Fibroblast of skin of right biceps (primary cell): ENCODE measurements at regions not wholly inside any gene's neighbourhood (a gene's known extent, or its start where the extent isn't known, plus 50 kb on each side); places are given as distances from the start of the nearest gene placed in this dataset.
"Not testable (repeated sequence)": the region's sequence is repeated elsewhere in the genome, so short reads cannot be mapped to it uniquely, and the experiment has no call there.

Source experiments
- DNase-seq: peaks from one replicate; pipeline ENCODE4 v3.0.0-alpha.2; 2013

DNA sequence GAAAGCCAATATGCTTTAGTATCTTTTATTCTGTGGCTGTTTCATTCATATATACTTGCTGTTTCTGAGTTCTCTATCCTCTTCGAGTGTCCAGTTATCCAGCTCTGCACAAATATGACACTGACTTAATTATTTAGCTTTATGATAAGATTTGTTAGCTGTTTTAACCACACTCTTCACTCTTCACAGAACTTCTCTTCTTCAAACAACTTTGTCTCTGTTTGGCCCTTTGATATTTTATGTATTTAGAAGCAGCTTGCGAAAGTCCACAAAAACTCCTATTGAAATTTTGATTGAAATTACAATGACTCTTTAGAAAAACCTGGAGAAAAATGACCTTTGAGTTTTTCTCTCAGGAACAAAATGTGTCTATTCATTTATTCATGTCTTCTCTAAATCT is 407.0 kb downstream of the CPS1 start:
- no peak for DNase-seq

DNA sequence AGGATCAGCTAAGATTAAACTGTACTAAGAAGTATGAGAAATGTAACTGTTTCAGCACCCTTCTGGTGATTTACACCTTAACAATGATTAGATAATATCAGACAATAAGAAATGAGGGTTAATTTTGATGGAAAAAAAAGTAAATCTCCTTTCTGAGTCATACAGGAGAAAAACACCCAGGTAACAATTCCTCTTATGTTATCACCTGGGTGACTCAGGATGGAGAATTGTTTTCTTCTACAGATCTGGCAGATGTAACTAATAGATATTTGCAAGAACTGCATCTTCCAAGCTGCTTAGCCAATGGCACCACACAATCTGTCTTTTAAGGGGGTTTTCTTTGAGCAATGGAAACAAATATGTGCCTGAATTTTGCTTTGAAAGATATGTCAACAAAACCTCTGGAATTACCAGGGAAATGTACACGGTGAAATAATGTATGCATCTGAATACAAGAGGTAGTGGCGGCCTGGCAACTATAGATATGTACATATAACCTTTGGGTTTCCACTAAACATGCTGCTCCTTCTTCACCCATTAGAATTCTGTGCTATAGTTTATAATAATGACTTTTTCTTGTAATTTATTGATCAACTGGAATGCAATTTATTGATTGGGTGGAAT is 407.9 kb downstream of the CPS1 start:
- no peak for DNase-seq

DNA sequence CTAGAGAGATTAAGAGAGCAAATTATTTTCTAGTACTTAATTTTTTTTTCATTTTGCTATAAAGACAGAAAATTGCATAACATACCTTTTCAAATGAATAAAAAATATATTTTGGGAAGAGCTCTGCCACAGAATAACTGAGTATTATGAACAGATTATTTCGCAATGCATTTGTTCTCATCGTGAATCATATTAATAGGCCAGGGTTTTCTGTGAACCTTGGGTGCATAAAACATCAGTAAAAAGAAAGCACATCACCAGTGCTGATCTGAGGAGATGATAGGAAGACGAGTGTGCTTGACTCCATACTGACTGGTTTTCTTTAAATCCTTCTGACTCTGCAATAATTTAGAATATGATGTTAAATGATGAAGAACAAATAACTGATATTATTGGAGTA is 409.1 kb downstream of the CPS1 start:
- no peak for DNase-seq

DNA sequence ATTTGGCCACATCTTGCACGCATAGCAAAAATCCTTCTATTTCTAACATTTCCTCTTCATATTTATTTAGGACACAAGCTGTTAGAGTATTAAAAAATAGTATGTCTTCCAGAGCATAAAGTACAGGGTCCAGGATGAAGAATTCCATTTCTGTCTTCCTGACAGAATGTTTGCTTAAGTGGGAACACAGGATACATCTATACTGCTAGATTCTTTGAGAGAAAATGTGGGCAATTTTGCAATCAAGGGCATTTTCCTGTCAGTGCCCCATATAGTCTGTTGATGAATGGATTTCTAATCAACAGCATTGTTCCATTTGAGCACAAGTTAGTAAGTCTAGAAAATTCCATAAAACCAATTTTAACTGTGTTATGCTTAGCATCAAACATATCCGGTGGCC is 409.9 kb downstream of the CPS1 start:
- DNase-seq, result no peak

DNA sequence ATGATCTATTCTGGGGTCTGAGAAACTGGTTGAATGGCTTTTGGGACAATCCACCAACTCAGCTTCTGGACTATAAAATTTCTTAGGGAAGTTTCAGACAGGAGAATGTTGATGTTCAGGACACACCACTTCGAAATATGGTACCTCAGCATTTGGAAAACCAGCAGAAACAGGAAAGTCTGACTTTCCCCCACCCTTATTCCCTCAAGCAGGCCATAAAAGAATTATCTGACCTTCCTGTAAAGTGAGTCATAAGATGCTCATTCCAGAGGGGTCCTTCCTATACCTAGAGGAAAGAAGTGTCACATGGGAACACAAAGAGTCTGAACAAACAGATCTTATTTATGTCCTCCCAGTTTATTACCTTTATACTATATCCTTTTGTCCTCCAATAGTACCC is 415.0 kb downstream of the CPS1 start:
- DNase-seq, result no peak

DNA sequence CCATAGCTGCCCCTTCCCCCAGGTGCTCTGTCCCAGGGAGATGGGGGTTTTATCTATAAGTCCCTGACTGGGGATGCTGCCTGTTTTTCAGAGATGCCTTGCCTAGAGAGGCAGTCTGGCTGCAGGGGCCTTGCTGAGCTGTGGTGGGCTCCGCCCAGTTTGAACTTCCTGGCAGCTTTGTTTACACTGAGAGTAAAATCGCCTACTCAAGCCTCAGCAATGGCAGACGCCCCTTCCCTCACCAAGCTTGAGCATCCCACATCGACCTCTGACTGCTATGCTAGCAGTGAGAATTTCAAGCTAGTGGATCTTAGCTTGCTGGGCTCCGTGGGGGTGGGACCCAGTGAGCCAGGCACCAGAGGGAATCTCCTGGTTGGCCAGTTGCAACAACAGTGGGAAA is 430.4 kb downstream of the CPS1 start:
- not testable (repeated sequence) for DNase-seq

DNA sequence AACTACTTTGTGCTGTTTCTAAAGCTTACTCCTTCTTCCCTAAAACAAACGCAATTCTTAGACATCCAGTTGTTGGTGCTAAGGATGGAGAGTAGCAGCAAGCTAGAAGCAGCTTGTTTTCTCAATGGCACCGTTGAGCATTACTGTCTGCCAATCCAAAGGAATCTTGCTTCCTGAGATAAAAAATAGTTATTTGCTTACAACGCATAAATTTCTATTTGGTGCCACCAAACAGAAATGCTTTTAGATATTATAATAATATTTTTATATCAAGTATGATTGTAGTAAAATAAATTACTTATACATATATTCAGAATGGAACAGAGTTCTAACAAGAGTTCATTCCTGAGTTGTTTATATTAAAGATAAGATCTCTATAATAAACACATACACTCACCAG is 434.7 kb downstream of the CPS1 start:
- DNase-seq, result no peak

DNA sequence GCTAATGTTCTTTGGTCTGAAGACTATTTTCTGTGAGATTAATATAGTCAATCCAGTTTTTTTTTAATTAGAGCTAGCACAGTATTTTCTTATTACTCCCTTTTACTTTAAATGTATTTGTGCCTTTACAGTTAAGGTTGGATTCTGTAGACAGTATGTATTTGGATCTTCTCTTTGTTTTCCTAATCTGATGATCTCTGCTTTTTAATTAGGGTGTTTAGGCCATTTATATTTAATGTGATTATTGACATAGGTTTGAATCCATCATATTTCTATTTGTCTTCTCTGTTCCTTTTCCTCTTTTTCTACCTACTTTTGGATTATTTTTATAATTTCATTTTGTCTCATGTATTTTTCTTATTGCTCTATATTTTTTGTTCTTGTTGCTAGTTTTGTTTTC is 437.7 kb downstream of the CPS1 start:
- DNase-seq, result no peak

DNA sequence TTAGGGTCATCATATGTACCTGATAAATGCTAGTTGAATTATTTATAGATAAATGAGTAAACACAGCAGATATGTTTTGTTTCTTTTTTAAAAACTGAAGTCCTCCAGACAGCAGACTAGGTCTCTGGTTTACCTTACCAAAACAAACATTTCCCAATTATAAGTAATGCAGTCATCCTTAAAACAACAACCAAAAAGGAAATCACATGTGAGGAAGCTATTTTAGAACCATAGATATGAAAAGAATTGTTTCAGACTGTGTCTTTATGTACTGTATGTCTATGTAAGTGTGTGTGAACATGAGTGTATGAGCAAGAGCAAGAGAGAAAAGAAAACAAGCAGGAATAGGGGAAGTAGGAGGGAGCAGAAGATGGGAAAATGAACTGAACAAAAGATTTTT is 441.0 kb downstream of the CPS1 start:
- DNase-seq, result no peak

DNA sequence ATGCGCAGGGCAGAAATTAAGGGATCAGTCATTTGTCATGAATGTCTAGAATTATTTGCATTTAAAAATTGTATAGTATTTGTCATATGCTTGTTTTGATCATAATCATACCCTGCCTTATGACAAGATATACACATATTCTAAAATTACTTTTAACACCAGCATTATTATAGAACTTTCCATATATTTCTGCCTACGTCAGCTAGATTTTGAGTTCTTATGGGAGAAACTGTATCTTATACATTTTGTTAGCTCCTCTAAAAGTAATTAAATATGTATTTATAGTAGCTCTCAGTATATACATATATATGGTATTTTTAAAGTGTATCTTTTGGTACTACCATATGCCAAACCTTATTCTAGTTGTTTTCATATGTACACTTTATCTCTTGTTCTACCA is 441.9 kb downstream of the CPS1 start:
- DNase-seq, result no peak

DNA sequence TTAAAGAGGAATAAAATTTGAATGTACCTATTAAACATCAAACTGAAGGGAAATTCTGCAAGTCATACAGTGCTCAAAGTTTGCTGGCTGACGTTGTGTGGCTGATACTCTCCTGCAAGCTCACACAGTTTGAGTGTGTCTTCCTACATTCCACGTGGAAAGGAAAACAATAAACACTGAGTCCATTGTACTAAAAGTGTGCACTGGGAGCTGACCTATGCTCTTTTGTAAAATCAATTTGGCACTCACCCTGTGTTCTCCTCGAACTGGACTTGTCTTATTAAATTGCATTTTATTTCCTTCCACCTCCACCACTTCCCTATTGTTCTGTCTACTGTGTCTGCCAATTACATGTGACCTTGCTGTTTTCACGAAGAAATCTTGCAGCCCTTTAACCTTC is 458.0 kb downstream of the CPS1 start:
- DNase-seq, result no peak

DNA sequence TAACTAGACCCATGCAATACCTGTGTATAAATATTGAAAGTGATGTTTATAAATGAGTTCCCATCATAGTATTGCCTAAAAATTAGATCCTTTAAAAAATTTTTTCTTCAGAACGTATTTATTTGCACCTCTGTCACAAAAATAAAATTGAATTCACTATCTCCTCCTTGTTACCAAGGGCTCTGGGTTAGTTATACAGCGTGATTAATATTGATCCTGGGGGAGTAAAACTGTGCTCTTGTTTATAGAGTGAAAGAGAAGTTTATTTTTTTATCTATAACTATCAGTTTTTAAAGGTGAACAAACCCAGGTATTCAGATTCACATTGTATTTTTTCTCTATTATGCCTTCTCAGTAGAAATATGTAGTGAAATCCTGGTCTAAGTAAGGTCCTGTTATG is 458.5 kb downstream of the CPS1 start:
- DNase-seq, result no peak

DNA sequence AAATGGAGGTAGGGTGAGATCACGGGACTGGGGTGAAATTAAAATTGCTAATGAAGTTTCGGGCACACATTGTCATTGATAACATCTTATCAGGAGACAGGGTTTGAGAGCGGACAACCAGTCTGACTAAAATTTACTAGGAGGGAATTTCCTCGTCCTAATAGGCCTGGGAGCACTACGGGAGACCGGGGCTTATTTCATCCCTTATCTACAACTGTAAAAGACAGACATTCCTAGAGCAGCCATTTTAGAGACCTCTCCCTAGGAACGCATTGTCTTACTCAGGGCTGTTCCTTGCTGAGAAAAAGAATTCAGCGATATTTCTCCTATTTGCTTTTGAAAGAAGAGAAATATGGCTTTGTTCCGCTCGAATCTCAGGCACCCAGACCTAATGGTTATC is 468.7 kb downstream of the CPS1 start:
- DNase-seq, result not testable (repeated sequence)

DNA sequence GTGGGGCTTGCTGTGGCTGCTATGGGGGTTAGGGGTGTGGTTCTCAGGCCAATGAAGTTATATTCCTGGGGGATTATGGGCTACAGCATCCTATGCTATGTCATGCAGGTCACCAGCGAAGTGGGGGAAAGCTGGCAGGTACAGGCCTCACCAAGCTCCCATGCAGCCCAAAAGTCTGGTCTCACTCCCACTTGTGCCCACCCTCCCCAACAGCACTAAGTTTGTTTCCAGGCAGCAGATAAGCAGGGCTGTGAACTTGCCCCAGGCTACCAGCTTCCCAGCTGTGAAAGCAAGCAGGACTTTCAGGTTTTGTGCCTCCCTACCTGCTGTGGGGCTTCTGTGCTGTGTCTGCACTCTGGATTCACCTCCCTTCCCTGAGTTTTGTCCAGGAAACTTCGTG is 469.7 kb downstream of the CPS1 start:
- DNase-seq, result no peak

DNA sequence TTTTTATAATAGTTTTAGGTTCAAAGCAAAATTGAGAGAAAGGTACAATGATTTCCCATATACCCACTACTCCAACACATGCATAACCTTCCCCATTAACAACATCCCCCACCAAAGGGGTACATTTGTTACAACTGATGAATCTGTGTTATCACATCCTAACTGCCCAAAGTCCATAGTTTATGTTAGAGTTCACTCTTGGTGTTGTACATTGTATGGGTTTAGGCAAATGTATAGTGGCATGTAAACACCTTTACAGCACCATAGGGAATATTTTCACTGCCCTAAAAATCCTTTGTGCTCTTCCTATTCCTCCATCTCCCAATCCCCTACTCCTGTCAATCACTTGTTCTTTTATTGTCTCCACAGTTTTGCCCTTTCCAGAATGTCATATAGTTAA is 471.6 kb downstream of the CPS1 start:
- DNase-seq, result no peak

DNA sequence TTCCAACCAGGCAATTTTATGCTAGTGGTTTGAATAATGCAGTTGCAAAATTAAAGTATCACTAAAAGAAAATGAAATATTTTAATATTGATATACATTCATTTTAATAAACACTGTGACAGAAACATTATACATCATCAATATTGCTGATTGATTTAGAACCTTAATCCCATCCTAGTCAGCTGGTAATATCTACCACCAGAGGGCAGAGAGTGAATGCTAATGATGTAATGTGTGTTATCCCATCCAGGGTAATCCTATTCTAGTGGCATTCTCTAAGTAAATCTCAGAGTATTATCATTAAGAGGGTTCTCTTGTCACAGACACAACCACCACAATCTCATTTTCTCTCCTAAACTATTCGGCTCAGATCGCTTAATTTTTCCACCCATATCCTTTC is 477.4 kb downstream of the CPS1 start:
- DNase-seq, result no peak

DNA sequence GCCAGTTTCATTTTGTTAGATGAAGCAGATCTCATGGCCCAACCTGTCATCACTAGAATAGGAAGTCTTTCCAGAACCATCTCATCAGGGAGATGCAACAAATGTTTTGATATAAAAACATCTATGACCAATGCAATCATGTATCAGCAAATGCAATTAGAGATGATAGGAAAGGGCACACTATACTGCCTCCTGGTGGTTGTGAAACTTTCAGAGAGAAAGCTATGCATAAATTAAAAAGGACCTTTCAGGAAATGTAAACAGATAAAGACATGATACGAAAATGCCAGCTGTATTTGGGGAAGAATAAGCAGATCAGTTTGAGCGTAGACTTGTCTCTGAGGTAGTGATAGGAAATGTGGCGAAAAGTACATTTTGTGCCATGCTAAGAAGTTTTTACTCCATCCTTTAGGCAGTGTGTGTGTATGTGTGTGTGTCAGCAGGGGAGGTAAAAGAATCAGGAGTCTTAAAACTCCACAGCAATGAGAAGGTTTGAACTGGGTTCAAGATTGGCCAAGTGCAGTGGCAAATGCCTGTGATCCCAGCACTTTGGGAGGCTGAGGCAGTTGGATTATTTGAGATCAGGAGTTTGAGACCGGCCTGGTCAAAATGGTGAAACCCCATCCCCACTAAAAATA is 479.3 kb downstream of the CPS1 start:
- DNase-seq, result peak; percentile 0

DNA sequence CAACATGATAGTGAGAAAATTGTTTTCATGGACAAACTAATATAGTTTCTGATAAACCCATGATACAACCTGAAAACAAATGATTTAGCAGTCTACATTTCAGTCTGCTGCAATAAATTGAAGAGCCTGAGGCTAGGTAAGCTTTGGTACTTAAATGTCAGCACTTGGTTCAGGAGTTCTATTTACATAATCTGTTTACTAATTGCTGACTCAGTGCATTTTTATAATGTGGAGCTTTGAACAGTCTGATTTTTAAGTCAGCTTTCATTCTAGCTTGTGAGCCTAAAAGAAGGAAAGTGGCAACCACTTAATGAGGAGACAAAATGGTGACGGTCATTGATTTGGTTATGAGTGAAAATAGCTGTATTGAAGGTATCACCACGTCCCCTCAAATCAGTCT is 488.6 kb downstream of the CPS1 start:
- DNase-seq, result no peak

DNA sequence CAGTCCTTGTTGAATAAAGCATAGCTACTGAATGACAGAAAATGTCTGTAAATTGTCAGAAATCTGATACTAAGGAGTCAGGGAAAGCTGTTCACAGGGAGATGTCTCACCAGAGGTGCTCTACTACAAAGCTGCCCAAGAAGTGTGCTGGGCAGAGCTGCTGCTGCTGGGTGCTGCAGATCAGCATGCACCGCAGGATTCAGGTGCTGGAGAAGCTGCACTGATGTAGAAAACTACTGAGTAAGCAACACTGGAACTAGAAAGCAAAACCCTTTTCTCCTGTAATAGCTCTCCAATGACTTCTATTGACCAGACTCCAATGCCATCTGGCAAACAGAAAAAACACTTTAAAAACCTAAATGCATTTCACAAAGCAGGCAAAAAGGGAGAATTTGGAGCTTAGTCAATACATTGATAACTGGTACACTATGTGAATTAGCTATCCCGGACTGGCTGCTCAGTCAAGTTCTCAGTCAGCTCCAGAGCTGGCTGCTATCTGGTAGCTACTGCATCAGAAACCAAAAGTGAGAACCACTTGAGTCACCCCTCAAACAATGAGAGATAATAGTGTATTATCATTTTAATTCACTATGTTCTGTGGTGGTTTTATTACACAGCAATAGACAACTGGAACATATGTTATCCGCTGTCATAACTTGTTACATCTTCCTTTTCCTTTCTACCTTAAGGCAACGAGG is 493.1 kb downstream of the CPS1 start:
- no peak for DNase-seq

DNA sequence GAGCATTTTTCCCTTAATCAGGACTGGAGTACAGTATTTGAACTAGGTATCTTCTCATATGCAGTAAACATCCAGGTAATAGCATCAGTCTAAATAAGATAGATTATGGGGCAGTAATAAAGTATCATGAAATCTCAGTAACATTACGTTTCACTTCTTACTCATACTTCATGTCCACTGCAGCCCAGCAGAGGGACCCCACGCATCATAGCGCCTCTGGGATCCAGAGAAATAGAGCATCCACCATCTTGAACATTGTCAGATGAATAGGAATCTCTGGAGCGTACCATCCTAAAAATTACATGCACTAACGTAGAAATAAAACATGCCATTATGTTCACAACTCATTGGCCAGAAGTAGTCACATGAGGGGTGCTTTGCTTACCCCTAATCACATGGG is 499.0 kb downstream of the CPS1 start:
- DNase-seq, result no peak

DNA sequence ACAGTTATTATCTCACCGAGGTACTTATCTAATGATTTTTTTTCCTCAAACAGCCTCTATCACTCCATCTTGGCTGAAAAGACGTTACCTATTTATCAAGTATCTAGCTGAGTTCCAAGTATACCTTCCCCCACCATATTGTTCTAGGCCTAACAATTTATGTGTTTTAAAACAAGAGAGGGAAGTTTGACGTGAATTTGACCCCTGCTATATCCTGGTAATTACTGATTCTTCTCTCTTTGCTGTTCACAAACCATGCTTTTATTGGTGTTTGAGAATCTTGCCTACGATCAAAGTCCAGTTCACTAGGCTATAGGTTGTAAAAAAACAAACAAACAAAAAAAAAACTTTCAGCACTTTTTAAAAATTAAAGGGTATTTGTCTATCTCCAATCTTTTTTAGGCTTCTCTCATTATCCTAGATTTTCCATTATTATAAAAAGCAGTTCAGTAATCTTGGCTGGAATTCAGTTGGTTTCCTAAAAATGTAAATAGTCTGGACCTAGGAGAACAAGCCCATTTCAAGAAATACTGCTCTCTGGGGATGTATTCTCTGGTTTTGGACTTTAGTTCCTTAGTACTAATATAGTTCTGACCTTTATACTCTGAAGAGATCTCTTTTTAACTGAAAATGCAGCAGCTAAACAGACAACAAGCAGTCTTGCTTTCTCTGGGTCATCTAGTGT is 505.4 kb downstream of the CPS1 start:
- no peak for DNase-seq

DNA sequence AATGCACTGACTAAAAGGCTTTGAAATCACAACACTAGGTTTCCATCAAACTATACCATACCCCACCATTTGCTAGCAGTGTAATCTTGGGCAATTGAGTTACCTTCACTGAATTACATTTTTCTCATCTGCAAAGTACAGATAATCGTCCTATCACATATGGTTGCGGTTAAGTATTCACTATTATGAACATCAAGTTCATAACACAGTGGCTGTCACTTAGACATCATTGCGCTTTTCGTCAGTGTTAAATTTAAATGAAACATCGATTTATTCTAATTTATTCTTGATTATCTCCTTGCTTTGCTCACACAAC is 505.9 kb downstream of the CPS1 start:
- no peak for DNase-seq

DNA sequence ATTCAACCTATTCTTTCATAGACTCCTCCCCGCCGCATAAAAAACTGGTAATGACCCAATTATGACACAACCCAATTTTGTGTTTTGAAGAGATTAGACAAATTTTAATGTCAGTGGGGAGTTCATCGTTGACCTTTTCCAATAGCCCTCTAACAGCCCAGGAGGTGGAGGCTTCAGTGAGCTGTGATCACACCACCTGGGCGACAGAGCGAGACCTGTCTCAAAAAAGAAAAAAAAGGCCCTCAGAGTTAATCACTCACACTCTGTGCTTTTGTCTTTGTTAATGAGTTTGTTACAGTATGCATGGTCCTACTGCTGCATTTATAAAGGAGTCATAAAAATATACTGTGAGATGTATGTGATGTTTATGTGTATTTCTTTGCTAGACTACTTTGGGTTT is 510.6 kb downstream of the CPS1 start:
- DNase-seq, result no peak

DNA sequence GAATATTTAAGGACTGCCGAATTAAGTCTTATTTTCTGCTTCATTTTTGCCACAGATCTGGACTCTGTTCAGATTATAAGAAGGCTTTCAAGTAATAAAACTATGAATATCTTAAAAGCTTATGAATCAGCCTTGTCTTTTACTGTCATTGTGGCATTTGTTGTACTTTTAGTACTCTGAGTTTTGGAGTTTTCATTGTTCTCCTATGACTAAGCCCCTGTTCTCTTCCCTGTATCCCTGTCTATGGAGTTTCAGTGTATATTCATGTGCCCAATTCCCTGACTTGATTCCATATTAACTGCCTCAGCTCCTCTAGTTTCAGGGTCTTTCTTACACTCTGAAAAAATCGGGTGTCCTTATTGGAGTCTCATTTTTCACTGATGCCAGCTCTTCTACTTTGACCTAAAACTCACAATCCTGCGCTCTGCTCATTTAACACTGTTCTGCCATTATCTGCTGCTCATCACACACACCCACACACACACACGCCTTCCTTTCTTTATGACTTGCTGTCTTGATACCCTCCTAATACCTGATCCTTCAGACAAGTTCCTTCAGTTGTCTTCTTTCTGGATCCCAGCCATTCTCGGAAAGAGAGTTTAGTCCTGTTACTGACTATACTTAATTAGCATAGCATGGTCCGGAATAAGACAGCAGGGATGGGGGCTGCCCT is 511.8 kb downstream of the CPS1 start:
- no peak for DNase-seq
